HG03045 (cell line): ENCODE measurements at regions not wholly inside any gene's neighbourhood (a gene's known extent, or its start where the extent isn't known, plus 50 kb on each side); places are given as distances from the start of the nearest gene placed in this dataset.

Experiments used
- ATAC-seq: cut with Tn5 transposase; IDR thresholded peaks from one replicate; pipeline ENCODE4 v1.9.1; 2021; ENCODE audit warnings: mild to moderate bottlenecking, moderate library complexity; ENCODE audit not compliant: unreplicated experiment

- ATAC-seq: no peak
These were observed 139.7 kb downstream of the SEC61B start for GRCh38 chr9:99361817-99362216.

GRCh38 chr9:99362321-99362720 is 140.2 kb downstream of the SEC61B start:
- no peak for ATAC-seq

GRCh38 chr9:99363509-99363908 is 141.4 kb downstream of the SEC61B start:
- ATAC-seq: no peak

DNA sequence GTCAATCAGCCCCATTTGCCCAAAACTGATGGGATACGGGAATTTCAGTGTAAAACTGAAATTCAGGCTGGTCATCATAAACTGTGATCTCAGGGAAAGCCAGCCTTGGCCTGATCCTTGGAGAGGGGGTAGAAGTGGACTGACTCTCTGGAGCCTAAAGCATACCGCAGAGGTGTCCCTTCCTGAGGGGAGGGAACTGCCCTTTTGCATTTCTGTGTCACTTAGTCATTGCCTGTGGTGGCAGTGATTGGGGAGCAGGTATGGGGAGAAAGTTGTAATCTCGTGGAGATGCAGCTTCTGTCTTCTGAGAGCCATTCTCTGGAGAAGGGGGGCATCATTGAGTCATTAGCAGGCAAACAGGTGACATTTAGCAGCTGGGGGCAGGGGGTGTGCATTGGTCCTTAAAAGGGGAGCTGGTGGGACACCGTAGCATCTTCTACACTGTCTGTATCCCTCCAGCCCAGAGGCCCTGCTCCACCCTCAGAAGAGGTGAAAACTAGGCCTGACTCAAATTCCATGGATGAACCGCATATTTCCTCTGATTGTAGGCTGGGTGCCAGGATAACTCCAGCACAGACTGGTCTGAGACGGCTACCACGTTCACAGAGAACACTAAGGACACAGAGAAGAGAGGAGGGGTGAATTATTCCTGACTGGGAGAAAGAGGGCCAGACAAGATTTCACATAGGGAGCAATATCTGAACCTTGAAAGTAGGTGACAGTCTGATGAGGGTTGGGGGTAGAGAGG is 143.3 kb downstream of the SEC61B start:
- ATAC-seq: no peak

- ATAC-seq: no peak
These were observed 144.1 kb downstream of the SEC61B start for GRCh38 chr9:99366183-99366582.

DNA sequence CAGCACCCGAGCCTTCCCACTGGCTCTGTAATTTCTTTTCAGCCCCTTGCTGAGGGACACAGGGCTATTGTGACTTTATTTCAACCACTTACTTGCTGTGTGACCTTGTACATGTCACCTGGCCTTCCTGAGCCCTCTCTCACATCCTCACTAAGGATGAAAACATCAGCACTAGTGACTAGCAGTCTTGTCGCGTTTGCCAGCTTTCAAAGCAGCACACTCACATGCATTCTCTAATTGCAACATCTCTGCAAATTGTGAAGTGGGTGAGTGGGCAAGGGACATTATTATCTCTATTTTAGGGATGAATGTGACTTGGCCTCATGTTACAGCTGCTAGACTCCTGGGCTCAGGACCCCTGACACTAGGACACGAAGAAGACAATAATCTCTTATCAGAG is 144.5 kb downstream of the SEC61B start:
- ATAC-seq: no peak

DNA sequence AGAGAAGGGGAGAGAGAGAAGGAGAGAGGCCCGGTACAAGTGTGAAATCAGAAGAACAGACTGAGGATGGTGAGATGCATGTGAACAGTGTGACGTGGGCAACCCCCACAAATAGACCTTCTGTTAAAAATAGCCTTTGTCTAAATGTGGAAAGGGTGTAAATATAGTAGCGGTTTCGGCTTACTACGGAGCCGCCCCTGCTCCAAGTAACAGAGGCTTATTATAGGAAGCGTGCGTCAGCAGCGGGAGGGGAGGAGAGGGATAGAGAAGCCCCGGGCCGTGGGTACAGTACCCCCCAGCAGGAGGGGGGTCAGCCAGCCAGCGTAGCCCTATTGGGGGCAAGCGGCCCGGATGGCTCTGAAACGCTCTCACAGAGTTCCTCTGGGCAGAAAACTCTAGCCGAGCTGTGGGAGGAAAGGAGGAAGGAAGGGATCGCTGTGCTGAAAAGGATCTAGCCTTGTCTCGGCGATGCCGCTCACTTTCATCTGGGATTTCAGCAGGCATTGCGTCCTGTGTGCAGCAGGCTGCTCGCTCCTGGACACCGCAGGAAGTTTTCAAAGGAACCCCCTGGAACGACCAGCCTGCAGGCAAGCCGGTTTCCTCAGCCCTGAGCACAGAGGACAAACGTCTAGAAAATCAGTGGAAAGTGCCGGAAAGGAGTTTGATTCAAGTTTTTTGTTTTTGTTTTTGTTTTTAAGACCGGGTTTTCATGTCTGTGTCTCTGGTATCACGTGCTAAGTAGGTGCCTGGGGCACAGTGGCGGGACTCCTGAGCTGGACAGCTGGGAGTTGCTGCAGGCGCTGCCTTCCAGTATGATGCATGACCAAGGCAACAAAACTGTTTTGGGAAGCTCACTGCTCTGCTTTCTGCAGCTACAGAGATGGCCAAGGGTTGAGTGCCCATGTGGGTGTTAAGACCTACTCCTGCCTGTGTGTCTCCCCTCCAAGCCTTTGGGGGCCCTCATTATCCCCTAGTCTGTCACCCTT is 146.6 kb downstream of the SEC61B start:
- ATAC-seq: no peak

DNA sequence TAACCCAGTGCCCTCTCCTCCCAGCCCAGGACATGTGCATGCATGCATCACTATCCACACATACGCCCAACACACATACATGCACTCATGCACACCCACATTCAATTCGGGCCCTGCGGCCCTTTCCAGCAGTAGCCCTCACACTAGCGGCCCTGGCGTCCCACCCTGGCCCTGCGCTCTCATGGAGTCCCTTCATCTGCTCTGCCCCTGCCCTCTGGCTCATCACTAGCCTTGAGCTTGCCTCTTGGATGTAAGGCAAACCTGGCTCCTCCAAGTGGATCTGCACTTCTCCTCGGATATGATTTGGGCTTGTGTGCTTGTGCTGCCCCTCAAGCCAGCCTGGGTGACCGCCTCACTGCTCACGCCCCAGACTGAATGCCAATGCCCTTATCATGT is 147.2 kb downstream of the SEC61B start:
- ATAC-seq: no peak

GRCh38 chr9:99370376-99370775 is 148.3 kb downstream of the SEC61B start:
- no peak for ATAC-seq

DNA sequence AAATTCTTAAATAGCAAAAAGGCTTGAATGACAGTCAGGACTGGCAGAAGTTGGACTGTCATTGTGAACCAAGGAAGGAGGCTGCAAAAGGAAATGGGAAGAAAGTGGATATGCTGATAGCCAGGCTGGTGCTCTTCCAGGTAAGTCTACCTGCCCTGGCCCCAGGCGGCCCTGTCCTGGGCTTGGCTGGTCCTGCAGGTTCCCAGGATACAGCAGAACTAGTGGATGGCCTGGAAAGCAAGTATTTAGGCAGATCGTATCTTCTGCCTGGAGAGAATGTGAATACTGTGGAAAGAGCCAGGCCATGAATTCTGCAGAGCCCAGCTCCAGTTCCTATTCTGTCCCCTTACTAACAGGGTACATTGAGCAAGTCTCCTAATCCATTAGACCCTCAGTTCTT is 149.3 kb downstream of the SEC61B start:
- ATAC-seq: no peak

DNA sequence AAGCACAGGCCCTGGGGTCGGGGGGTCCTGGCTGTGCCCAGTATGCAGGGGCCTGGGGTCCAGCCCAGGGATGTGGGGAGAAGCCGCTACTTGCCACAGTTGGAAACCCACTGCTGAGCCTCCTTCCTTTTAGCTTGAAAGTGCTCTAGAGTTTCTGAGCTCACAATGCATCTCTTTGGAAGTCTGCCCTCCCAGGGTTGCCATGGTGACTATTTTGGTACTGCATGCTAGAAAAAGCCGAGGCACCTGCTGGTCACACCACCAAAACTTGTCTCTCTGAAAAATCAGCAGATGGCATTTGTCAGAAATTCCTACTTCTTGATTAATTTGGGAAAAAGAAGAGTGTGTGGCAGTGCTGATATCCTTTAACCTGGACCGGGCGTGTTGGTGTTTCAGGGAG is 151.8 kb downstream of the SEC61B start:
- no peak for ATAC-seq

DNA sequence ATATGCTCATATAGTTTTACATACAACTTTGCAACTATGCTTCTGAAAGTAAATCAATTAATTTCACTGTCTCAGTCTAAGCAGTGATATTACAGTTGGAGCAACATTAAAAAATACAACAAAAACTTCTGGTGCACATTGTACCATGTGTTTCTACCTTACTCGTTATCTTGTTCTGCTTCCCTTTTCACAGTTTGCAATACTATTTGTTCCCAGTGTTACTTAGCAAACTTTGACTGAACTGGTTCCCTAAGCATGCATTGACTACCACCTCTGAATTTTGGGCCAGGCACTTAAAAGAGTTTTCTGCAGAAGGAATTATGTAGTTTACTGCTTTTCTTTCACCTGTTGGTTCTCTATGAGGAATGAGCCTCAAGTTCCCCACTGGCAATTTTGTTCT is 152.7 kb downstream of the SEC61B start:
- no peak for ATAC-seq

DNA sequence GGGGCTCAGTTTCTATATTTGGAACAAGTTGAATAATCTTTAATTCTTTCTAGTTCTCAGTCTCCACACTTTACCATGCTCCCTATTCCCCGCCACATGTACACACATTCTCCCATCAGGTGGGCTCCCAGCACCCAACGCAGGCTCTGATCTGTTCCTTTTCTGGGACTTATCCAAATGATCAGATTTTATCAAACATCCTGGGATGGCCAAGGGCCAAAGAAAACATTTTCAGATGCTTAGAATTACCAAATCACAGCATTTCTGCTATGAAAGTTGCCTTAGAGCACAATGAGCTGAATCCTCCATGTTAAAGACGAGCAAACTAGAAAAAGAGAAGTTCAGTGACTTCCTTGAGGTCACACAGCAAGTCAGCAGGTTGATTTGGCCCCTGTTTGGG is 153.4 kb downstream of the SEC61B start:
- ATAC-seq: no peak

DNA sequence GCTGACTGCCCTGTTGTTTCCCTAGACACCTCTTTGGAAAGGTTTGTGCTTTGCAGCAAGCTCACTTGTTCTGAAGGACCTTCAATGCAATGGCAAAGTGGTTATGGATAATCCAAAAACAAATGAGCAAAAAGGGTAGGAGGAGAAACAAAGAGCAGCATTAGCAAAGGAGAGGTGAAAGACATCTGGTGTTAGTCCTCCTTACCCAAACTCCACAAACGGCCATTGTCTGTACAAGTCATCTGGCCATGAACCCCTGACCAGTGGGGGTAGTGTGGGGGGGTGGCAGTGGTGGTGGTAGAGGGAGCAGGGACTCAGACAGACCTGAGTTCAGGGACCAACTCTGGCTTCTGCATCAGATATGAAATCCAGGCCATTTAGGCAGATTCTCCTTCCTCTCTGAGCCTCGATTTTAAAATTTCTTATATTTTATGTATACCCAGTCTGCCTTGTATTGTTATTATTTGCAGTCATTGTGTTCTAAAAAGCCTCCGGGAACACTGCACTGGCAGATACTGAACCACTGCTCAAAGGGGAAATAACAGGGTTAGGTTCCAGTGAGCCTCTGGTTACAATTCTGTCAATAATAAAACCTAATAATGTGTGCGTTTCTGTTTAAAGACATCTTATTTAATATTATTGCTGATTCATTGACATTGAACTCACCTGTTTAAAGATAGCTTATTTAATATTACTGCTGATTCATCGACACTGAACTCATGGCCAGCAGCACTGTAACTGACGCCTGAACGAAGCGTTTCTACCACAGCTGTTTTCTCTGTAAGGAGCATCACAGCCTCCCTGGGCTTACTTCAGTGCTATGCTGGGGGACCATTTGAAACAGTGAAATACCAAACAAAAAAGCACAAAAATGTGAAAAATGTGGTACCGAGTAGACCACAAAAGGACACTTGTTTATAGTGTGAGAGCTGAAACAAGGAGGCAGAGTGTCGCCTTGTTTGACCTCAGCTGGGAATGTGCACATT is 156.0 kb downstream of the SEC61B start:
- ATAC-seq: no peak

DNA sequence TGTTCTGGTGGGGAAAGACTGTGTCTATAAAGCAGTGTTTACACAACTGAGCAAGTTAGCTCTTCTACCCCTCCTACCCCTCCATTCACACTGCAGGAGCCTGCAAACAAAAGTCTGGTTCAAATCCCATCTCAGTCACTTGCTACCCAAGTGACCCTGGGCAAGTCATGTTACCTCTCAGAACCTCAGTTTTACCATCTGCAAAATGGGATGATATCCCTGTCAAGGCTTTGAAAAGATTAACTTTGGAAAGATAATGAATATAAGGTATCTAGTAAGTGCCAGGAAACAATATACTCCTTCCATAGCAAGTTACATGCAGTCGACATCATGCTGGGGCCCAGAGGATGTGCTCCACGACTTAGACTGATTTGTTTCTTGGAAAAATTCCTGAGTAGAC is 161.5 kb downstream of the SEC61B start:
- ATAC-seq: no peak

- ATAC-seq: no peak
These were observed 163.1 kb downstream of the SEC61B start for GRCh38 chr9:99385215-99385614.

DNA sequence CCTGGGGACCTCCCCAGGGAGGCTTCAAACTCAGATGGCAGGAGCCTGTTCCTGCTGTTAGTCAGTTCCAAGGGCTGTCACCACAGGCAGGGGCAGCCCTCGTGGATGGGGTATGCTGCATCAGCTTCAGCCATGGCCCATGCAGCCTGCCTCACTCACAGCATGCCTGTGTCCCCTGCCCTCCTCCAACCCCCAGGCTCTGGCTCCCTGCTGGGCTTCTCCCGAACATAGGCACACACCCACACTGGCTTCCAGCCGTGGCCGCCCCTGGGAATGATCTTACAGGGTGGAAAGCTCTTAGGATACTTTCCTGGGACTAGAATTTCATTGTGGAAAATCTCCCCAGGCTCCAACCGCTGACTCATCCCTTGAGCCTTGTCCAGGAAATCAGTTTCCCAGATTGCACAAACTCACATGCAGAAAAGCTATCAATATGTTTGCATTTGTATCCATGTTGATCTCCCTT is 163.8 kb downstream of the SEC61B start:
- ATAC-seq: no peak

- no peak for ATAC-seq
These were observed 165.3 kb downstream of the SEC61B start for GRCh38 chr9:99387431-99387830.

GRCh38 chr9:99389087-99390033 is 167.3 kb downstream of the SEC61B start:
- no peak for ATAC-seq
